Myocyte (in vitro differentiated cells): ENCODE measurements at regions not wholly inside any gene's neighbourhood (a gene's known extent, or its start where the extent isn't known, plus 50 kb on each side); places are given as distances from the start of the nearest gene placed in this dataset.
"Not testable (repeated sequence)": the region's sequence is repeated elsewhere in the genome, so short reads cannot be mapped to it uniquely, and the experiment has no call there.

Experiments
- DNase-seq: peaks from one replicate; pipeline ENCODE4 v3.0.0-alpha.2; 2012; ENCODE audit warnings: low read depth

- peak; percentile 88 for DNase-seq
These were observed 120.2 kb downstream of the QRSL1 start for GRCh38 chr6:106749609-106750008.

DNA sequence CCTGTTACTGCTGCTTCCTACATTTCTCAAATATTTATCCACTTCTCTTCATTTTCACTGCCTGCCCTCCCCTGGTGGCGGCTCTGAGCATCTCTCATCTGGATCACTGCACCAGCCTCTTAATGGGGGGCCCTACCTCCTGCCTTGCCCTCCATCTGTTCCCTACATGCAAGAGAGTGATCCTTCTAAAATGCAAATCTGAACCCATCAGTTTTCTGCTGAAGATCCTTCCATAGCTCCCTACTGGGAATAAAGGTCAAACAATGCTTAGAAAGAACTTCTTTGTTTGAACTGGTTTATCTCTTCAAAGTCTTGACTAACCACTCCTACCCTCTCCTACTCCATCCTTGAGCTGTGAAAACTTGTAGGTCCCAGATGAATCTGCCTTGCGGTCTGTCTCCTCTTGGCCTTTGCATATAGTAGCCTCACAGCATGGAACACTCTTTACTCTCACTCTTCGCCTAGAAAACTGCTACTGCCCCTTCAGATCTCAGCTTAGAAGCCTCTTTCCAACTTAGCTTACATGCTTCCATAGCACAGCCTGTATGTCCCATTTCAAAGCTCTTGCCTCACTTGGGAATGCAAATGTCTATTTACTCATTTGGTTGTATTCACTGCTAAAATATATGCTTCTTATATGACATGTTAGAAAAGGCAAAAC, 119.3 kb downstream of the QRSL1 start:
- DNase-seq, result no peak

DNA sequence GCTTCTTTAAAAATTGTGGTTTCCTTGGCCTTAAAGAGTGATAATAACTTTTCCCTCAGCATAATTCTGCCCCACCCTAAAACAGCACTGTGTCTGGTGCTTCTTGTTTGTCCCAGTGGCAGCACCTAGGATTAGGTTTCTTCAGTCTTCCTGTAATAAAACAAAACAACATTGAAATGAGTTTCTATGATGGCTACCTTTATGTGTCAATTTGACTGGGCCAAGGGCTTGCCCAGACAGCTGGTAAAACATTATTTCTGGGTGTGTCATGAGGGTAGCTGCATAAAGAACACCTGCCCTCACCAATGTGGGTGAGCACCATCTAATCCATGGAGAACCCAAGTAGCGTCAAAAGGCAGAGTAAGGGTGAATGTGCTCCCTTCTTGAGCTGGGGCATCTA, 117.8 kb downstream of the QRSL1 start:
- peak; percentile 85 for DNase-seq

DNA sequence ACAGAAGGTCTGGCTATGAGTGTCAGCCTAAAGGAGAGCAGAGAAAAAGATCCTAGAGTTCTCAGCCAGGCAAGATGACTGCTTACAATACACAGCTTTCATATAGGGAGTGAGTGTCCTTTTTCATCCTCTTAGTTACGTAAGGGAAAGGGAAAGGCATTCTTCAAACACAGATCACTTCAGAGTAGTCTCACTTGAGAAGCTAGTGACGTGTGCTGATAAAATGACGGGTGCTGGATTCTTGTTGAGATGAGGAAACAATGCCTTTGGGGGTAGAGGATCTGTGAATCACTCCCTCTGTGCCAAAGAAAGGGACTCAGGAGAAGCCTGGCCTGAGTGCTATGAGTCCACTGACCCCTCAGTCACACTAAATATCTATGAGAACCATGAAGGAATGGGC, 117.3 kb downstream of the QRSL1 start:
- DNase-seq, result peak; percentile 93

DNA sequence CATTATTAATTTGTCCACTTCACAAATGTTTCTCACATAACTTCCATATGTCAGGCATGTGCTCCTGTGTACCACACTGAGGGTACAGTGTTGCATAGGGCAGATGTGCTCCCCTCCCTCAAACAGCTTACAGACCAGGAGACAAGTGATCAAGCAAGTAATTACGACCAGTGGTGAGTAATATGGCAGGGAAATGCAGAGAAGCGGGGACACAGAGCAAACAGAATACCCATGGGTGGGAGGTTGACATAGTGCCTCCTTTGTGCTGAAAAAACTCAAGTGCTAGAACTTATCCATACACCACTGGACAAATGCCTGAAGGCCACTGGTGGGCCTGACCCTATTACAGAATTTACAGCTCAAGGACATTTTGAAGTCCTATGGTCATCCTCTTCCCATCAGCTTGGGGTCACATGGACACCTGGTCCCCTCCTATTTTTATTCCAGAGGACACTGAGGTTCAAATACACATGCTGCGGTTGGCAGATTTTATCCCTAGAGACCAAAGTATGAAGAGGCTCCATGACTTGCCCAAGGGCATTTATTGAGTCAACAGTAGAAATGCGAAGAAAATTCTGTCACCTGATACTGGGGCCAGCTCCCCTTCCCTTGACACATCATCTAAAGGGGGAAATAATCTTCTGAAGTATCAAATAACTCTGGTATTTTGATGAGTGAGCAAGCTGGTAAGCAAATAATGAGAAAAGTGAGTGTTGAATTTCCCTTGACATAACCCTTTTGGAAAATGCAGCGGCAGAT, 116.6 kb downstream of the QRSL1 start:
- DNase-seq, result peak; percentile 96

GRCh38 chr6:106745197-106745770, 115.9 kb downstream of the QRSL1 start:
- DNase-seq, result peak; percentile 59

GRCh38 chr6:106744781-106745180, 115.4 kb downstream of the QRSL1 start:
- DNase-seq, result no peak

GRCh38 chr6:106744029-106744428, 114.7 kb downstream of the QRSL1 start:
- not testable (repeated sequence) for DNase-seq

GRCh38 chr6:106743612-106744011, 114.2 kb downstream of the QRSL1 start:
- DNase-seq, result no peak

DNA sequence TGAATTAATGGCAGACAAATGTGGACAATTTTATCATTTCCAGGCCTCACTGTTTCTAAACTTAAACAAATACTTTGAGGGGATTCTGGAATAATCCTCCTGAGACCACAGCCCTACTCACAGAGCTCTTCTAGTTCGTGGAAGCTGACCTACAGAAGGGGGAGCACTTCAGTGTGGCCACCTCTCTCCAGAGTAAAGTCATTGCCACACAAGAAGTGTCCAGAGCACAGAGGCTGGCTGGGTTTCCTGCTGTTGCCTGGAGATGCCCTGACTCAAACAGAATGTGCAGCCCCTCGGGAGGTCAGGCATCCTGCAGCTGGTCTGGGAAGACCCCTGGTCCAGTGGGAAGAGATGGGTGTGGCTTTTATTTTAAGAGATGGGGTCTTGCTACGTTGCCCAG, 110.9 kb downstream of the QRSL1 start:
- peak; percentile 50 for DNase-seq

GRCh38 chr6:106739387-106739786, 110.0 kb downstream of the QRSL1 start:
- peak; percentile 98 for DNase-seq

DNA sequence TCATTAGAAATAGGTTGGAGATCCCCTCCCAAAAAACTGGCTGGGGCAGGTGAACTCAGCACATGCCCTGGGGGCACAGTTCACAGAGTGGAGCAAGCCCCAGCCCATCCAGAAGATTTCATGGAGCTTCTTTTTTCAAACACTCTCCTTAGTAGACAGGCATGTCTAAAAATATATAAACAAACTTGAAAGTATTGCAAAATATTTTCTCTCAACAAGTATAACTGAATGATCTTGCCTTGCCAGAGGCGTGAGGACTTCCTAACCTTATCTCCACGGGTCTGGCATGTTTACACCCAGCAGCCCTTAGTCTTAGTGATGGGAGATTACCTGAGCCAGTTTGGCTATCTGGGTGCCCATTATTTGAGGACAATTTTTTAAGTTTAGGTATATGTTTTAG, 107.1 kb downstream of the QRSL1 start:
- no peak for DNase-seq

GRCh38 chr6:106735828-106736227, 106.5 kb downstream of the QRSL1 start:
- no peak for DNase-seq

GRCh38 chr6:106735136-106735633, 105.8 kb downstream of the QRSL1 start:
- DNase-seq, result no peak

- no peak for DNase-seq
These were observed 104.0 kb downstream of the QRSL1 start for GRCh38 chr6:106733386-106733785.

GRCh38 chr6:106732376-106732940, 103.1 kb downstream of the QRSL1 start:
- DNase-seq, result peak; percentile 81

- no peak for DNase-seq
These were observed 102.4 kb downstream of the QRSL1 start for GRCh38 chr6:106731843-106732160.

- no peak for DNase-seq
These were observed 101.9 kb downstream of the QRSL1 start for GRCh38 chr6:106731144-106731842.

DNA sequence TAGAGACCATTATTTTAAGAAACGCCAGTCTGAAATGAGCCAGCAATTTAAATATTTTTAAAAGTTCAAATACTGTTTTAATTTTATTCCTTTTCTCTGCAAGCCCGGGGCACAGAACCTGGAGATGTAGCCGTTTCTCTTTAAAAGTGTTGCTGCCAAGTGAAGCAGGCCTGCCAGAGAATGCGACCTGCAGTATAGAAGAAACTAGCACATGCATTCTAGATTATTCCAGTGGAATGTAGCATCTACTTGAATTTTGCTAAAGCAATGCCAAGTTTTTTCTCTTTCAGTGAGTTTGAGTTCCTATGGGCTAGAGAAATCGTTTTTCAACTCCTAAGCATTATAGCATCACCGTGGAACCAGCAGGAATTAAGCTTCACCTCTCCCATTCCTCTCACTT, 101.3 kb downstream of the QRSL1 start:
- no peak for DNase-seq

GRCh38 chr6:106730264-106730663, 100.9 kb downstream of the QRSL1 start:
- DNase-seq, result no peak

GRCh38 chr6:106729841-106730240, 100.5 kb downstream of the QRSL1 start:
- peak; percentile 49 for DNase-seq
